Activated CD8-positive, alpha-beta T cell treated with anti-CD3 and anti-CD28 coated beads for 36 hours (primary cell): ENCODE measurements at regions not wholly inside any gene's neighbourhood (a gene's known extent, or its start where the extent isn't known, plus 50 kb on each side); places are given as distances from the start of the nearest gene placed in this dataset. TPM values are rescaled to one million over a fixed set of nuclear protein-coding genes. Genes with fewer than 3 reads are reported as not detected.

Source experiments
- ATAC-seq: fragments of 200-7000 bp; cut with Tn5 transposase; one replicate; pipeline ENCODE4 v1.10.0; 2021; ENCODE audit warnings: mild to moderate bottlenecking, moderate library complexity
- CTCF ChIA-PET: fragments of 350-600 bp; sonication (Branson Sonifier 250); formaldehyde crosslinking; loops from one replicate; lab custom pipeline; 2021; ENCODE audit warnings: antibody characterized with exemption; lab: Charles Lee
- POLR2A ChIA-PET: fragments of 350-600 bp; sonication (Branson Sonifier 250); formaldehyde crosslinking; loops from one replicate; lab custom pipeline; 2021; ENCODE audit warnings: antibody characterized with exemption; lab: Charles Lee
- DNase-seq: peaks from one replicate; pipeline ENCODE4 v3.0.0-alpha.2; 2020
- H3K27ac Mint-ChIP-seq: one replicate; pipeline ENCODE4 v1.8.0; 2021; ENCODE audit warnings: mild to moderate bottlenecking, mixed read lengths
- H3K27me3 Mint-ChIP-seq: one replicate; pipeline ENCODE4 v1.8.0; 2021; ENCODE audit warnings: mixed read lengths
- H3K36me3 Mint-ChIP-seq: one replicate; pipeline ENCODE4 v1.8.0; 2021; ENCODE audit warnings: low read depth, mixed read lengths
- H3K4me1 Mint-ChIP-seq: one replicate; pipeline ENCODE4 v1.8.0; 2021; ENCODE audit warnings: low read depth, mixed read lengths
- H3K4me3 Mint-ChIP-seq: one replicate; pipeline ENCODE4 v1.8.0; 2021; ENCODE audit warnings: mild to moderate bottlenecking, moderate library complexity, mixed read lengths
- H3K9me3 Mint-ChIP-seq: one replicate; pipeline ENCODE4 v1.8.0; 2021; ENCODE audit warnings: mixed read lengths
- CTCF ChIP-seq: fragments of 200-600 bp; IDR thresholded peaks from one replicate; pipeline ENCODE4 v1.8.0; 2022; ENCODE audit warnings: antibody characterized with exemption, mild to moderate bottlenecking
- intact Hi-C: fragments of 100-400 bp; cut with micrococcal nuclease; formaldehyde crosslinking; loops from one replicate; pipeline ENCODE4 v1.10.0; 2022
- microRNA-seq: library from miRNA; unstranded; fragments of <30 nt; microRNA quantifications from one replicate; pipeline ENCODE4 v1.2.0, GENCODE V29; 2022; ENCODE audit warnings: borderline microRNAs expressed, borderline replicate concordance

- Mint-ChIP-seq H3K27ac (no peak overlapping the region), H3K36me3 (no peaks in the 10 kb centered on the region), H3K4me1 (no peaks in the 10 kb centered on the region), H3K4me3 (no peak overlapping the region), H3K9me3 (no peaks in the 10 kb centered on the region), H3K27me3 (no peaks in the 10 kb centered on the region)
- ATAC-seq (no peak), DNase-seq (no peak)
- intact Hi-C loops: no loop called here
- ChIA-PET POLR2A (no interaction called here), CTCF (no interaction called here)
- TF ChIP-seq CTCF: no peak
Measured at GRCh38 chrX:6291444-6291843, 62.8 kb upstream of the NLGN4X start.

- intact Hi-C loops: no loop called here
- Mint-ChIP-seq H3K36me3 (no peaks in the 10 kb centered on the region), H3K27ac (no peak overlapping the region), H3K9me3 (no peaks in the 10 kb centered on the region), H3K27me3 (no peaks in the 10 kb centered on the region), H3K4me3 (no peak overlapping the region), H3K4me1 (no peaks in the 10 kb centered on the region)
- ATAC-seq: no peak
- DNase-seq: no peak
- CTCF ChIA-PET: no interaction called here
- POLR2A ChIA-PET: no interaction called here
- no peak for TF ChIP-seq CTCF
Measured at GRCh38 chrX:6283826-6284225, 55.2 kb upstream of the NLGN4X start.

GRCh38 chrX:6279277-6279909 lies 50.7 kb upstream of the NLGN4X start:
- DNase-seq: no peak
- POLR2A ChIA-PET: no interaction called here
- Mint-ChIP-seq H3K9me3 (no peaks in the 10 kb centered on the region), H3K27ac (no peak overlapping the region), H3K4me3 (no peak overlapping the region), H3K27me3 (no peaks in the 10 kb centered on the region), H3K4me1 (no peaks in the 10 kb centered on the region), H3K36me3 (no peaks in the 10 kb centered on the region)
- CTCF ChIA-PET: no interaction called here
- ATAC-seq: no peak
- no peak for TF ChIP-seq CTCF
- intact Hi-C loops: no loop called here

Small RNA genes lying in the stretch of these regions (microRNA-seq; reads per million reads assigned to microRNA genes)
- not detected for gene MIR4770
